ENCODE measurements at regions not wholly inside any gene's neighbourhood (a gene's known extent, or its start where the extent isn't known, plus 50 kb on each side); places are given as distances from the start of the nearest gene placed in this dataset.

- intact Hi-C loops (cut with micrococcal nuclease), result loop anchor here (1.0 to 10.0 kb wide), 2 partner anchors 8 to 655 kb away; no protein-coding TSS in a partner anchor
- no peaks in the 10 kb centered on the region for H3K27me3 Mint-ChIP-seq
Observed at GRCh38 chr3:40979962-40980361, 219.3 kb upstream of the CTNNB1 start.

GRCh38 chr3:40980467-40980866 lies 218.8 kb upstream of the CTNNB1 start:
- CTCF ChIA-PET, result no interaction called here
- no peak for DNase-seq
- H3K27ac Mint-ChIP-seq, result peak overlapping the region; percentile 6
- peak overlapping the region; percentile 29 for H3K4me3 Mint-ChIP-seq
- no peak for ATAC-seq (ENCODE audit: low read depth)
- peaks cover 29% of the 10 kb centered on the region for H3K4me1 Mint-ChIP-seq
- POLR2A ChIA-PET, result no interaction called here
- H3K9me3 Mint-ChIP-seq, result no peaks in the 10 kb centered on the region
- no peaks in the 10 kb centered on the region for H3K36me3 Mint-ChIP-seq (ENCODE audit: low read depth)
- no peaks in the 10 kb centered on the region for H3K27me3 Mint-ChIP-seq
- intact Hi-C loops (cut with micrococcal nuclease), result loop anchor here (1.0 kb wide), 1 partner anchor 8 kb away; no protein-coding TSS in a partner anchor
- no peak for TF ChIP-seq CTCF (IDR thresholded peaks at IDR 0.05)

More at GRCh38 chr3:40979962-40980361, 219.3 kb upstream of the CTNNB1 start:
- H3K4me1 Mint-ChIP-seq, result peaks cover 34% of the 10 kb centered on the region
- no peak overlapping the region for H3K4me3 Mint-ChIP-seq
- no peak for TF ChIP-seq CTCF (IDR thresholded peaks at IDR 0.05)
- ChIA-PET CTCF (no interaction called here), POLR2A (no interaction called here)
- no peak for ATAC-seq (ENCODE audit: low read depth)
- no peak overlapping the region for H3K27ac Mint-ChIP-seq
- no peak for DNase-seq
- H3K36me3 Mint-ChIP-seq (ENCODE audit: low read depth), result no peaks in the 10 kb centered on the region
- no peaks in the 10 kb centered on the region for H3K9me3 Mint-ChIP-seq

GRCh38 chr3:40985195-40985594 lies 214.1 kb upstream of the CTNNB1 start:
- Mint-ChIP-seq H3K27me3 (peaks cover 2% of the 10 kb centered on the region), H3K9me3 (peaks cover 3% of the 10 kb centered on the region), H3K4me3 (no peak overlapping the region), H3K27ac (no peak overlapping the region), H3K36me3 (ENCODE audit: low read depth) (no peaks in the 10 kb centered on the region), H3K4me1 (peaks cover 10% of the 10 kb centered on the region)
- ATAC-seq (ENCODE audit: low read depth) (no peak), DNase-seq (no peak)
- TF ChIP-seq CTCF (IDR thresholded peaks at IDR 0.05), result no peak
- intact Hi-C loops (cut with micrococcal nuclease), result no loop called here
- POLR2A ChIA-PET, result no interaction called here
- CTCF ChIA-PET, result no interaction called here

GRCh38 chr3:40988468-40988867 lies 210.8 kb upstream of the CTNNB1 start:
- Mint-ChIP-seq H3K4me3 (no peak overlapping the region), H3K4me1 (no peaks in the 10 kb centered on the region), H3K36me3 (ENCODE audit: low read depth) (no peaks in the 10 kb centered on the region), H3K27ac (no peak overlapping the region), H3K9me3 (peaks cover 3% of the 10 kb centered on the region), H3K27me3 (peaks cover 2% of the 10 kb centered on the region)
- no peak for DNase-seq
- no peak for TF ChIP-seq CTCF (IDR thresholded peaks at IDR 0.05)
- ChIA-PET POLR2A (no interaction called here), CTCF (no interaction called here)
- ATAC-seq (ENCODE audit: low read depth), result no peak
- intact Hi-C loops (cut with micrococcal nuclease), result no loop called here

DNA sequence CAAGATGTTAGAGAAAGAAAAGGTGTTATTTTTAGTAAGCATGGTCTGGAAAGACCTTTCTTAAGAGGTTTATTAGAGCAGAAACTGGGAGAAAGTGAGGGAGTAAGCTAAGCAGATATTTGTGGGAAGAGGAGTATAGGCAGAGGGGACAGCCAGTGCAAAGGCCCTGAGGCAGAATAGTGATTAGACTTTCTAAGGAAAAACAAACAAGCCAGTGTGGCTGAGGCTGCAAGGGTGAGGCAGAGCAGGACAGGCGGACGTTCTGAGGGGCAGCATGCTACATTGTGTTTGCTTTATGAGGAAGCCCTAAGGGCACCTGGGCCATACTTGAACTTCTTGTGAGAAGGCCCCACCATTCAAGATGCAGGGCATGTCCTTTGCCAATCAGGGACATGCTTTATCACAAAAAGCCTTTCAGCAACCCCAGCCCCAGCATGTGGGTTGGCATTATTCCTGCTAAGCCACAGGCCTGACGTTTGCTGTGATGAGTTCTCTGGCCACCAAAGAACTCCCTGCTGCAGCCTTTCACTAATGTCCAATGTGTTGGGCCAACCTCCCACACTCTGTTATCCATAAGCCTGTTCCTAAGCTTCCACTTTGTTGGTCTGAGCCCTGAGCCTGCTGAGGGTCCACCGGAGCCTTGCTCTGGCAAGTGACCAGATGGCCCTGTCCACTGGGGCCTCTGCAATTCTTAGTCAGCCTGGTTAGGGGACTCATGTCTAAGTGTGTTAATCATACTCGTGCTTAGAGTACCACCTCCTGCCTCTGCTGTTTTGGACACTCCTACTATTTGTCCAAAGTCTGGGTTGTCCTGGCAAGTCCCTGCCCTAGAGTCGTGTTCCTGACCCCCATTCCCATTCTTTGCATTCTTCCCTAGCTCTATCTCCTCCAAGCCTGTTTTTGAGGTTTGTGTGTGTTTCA lies 209.9 kb upstream of the CTNNB1 start:
- intact Hi-C loops (cut with micrococcal nuclease), result no loop called here
- H3K27ac Mint-ChIP-seq, result no peak overlapping the region
- ATAC-seq (ENCODE audit: low read depth), result no peak

More for the DNA sequence above, 209.9 kb upstream of the CTNNB1 start:
- TF ChIP-seq CTCF (IDR thresholded peaks at IDR 0.05), result no peak
- CTCF ChIA-PET, result no interaction called here
- Mint-ChIP-seq H3K36me3 (ENCODE audit: low read depth) (no peaks in the 10 kb centered on the region), H3K27me3 (peaks cover 2% of the 10 kb centered on the region), H3K9me3 (peaks cover 3% of the 10 kb centered on the region), H3K4me1 (no peaks in the 10 kb centered on the region), H3K4me3 (no peak overlapping the region)
- DNase-seq, result no peak
- POLR2A ChIA-PET, result no interaction called here
